ENCODE measurements at regions not wholly inside any gene's neighbourhood (a gene's known extent, or its start where the extent isn't known, plus 50 kb on each side); places are given as distances from the start of the nearest gene placed in this dataset.
A peak's percentile ranks its signal among the peaks of the same experiment; 100 is the strongest.
"Not testable (repeated sequence)": the region's sequence is repeated elsewhere in the genome, so short reads cannot be mapped to it uniquely, and the experiment has no call there.

DNA sequence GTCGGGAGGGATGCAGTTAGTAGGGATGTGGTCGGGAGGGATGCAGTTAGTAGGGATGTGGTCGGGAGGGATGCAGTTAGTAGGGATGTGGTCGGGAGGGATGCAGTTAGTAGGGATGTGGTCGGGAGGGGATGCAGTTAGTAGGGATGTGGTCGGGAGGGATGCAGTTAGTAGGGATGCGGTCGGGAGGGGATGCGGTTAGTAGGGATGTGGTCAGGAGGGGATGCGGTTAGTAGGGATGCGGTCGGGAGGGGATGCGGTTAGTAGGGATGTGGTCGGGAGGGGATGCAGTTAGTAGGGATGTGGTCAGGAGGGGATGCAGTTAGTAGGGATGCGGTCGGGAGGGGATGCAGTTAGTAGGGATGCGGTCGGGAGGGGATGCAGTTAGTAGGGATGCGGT lies 96.2 kb downstream of the BDH1 start:
- H3K4me1 ChIP-seq, result peaks cover 14 to 20% of the 10 kb centered on the region in 2 donors
- H3K9me3 ChIP-seq; intact Hi-C loops (cut with DNase I); H3K27me3 ChIP-seq; H3K36me3 ChIP-seq; H3K27ac ChIP-seq; H3K4me3 ChIP-seq (replicated peaks in 1 of 3); DNase-seq: not testable (repeated sequence)
- WGBS, 2 donors, result 63 to 80% methylated on average over 5 to 18 of the region's 19 CpGs

DNA sequence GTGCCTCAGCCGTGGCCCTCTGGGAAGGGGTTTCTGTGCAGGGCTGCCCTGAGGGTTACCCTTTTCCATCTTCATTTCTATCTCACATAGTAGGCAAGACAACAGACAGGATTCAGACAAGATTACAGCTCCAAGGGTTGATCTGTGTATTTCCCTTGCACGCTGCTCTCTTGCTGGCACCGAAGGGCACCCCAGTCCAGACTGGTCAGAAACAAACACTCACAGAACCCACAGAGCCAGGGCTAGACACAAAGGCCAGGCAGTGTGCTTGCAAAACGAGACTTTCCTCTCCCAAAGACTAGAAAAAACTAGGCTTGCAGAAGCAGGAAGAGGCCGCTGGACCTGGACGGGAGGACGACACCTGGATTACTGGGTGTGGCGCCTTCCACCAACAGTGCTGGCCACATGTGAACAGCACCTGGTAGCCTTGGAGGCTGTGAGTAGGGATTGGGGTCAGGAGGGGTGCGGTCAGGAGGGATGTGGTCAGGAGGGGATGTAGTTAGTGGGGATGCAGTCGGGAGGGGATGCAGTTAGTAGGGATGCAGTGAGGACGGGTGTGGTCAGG lies 96.8 kb downstream of the BDH1 start:
- Histone ChIP-seq H3K36me3 (no peaks in the 10 kb centered on the region), H3K4me3 (replicated peaks in 1 of 3) (no peak overlapping the region), H3K4me1 (peaks cover 14 to 20% of the 10 kb centered on the region in 2 donors), H3K27me3 (no peaks in the 10 kb centered on the region), H3K9me3 (no peaks in the 10 kb centered on the region), H3K27ac (no peak overlapping the region)
- DNase-seq, result no peak
- WGBS, 2 donors, result 83 to 85% methylated on average over 10 to 11 of the region's 11 CpGs
- no peak for TF ChIP-seq POLR2A (IDR thresholded peaks at IDR 0.05)
- TF ChIP-seq, protein P1, sequence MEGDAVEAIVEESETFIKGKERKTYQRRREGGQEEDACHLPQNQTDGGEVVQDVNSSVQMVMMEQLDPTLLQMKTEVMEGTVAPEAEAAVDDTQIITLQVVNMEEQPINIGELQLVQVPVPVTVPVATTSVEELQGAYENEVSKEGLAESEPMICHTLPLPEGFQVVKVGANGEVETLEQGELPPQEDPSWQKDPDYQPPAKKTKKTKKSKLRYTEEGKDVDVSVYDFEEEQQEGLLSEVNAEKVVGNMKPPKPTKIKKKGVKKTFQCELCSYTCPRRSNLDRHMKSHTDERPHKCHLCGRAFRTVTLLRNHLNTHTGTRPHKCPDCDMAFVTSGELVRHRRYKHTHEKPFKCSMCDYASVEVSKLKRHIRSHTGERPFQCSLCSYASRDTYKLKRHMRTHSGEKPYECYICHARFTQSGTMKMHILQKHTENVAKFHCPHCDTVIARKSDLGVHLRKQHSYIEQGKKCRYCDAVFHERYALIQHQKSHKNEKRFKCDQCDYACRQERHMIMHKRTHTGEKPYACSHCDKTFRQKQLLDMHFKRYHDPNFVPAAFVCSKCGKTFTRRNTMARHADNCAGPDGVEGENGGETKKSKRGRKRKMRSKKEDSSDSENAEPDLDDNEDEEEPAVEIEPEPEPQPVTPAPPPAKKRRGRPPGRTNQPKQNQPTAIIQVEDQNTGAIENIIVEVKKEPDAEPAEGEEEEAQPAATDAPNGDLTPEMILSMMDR (IDR thresholded peaks at IDR 0.05), result no peak
- intact Hi-C loops (cut with DNase I), result no loop called here

DNA sequence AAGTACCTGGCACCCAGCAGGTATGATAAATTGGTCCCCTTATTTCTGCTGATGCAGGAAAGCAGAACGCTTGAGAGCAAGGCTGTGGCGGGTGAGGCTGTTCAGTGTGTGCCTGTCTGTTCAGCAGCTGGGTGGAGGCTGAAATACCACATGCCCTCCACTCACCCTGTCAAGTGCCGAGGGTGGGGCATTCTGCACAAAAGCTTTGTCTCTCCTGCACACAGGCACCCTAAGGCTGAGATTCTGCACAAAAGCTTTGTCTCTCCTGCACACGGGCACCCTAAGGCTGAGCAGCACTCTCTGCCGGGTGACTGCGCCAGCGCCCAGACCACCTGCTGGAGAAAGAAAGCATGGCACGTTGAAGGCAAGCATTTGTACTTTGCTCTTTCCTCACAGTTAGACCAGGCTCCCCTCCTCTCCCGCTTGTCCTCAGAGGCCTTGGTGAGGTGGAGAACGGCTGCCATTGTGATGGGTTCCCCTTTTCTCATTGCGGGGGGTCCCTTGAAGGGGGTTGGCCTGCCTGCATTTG lies 97.5 kb downstream of the BDH1 start:
- 52 to 68% methylated on average over 10 to 11 of the region's 11 CpGs for WGBS, 2 donors
- no peaks in the 10 kb centered on the region for H3K27me3 ChIP-seq
- H3K9me3 ChIP-seq, result no peaks in the 10 kb centered on the region
- no peak overlapping the region for H3K27ac ChIP-seq
- DNase-seq, result peak in 1 of 2 donors; percentile 42
- H3K4me3 ChIP-seq (replicated peaks in 1 of 3), result no peak overlapping the region
- no peak for TF ChIP-seq POLR2A (IDR thresholded peaks at IDR 0.05)
- TF ChIP-seq, protein P1 (IDR thresholded peaks at IDR 0.05), result peak in 1 of 6 experiments; percentile 22
- H3K36me3 ChIP-seq, result no peaks in the 10 kb centered on the region
- peaks cover 11 to 18% of the 10 kb centered on the region in 2 donors for H3K4me1 ChIP-seq
- intact Hi-C loops (cut with DNase I), result no loop called here

DNA sequence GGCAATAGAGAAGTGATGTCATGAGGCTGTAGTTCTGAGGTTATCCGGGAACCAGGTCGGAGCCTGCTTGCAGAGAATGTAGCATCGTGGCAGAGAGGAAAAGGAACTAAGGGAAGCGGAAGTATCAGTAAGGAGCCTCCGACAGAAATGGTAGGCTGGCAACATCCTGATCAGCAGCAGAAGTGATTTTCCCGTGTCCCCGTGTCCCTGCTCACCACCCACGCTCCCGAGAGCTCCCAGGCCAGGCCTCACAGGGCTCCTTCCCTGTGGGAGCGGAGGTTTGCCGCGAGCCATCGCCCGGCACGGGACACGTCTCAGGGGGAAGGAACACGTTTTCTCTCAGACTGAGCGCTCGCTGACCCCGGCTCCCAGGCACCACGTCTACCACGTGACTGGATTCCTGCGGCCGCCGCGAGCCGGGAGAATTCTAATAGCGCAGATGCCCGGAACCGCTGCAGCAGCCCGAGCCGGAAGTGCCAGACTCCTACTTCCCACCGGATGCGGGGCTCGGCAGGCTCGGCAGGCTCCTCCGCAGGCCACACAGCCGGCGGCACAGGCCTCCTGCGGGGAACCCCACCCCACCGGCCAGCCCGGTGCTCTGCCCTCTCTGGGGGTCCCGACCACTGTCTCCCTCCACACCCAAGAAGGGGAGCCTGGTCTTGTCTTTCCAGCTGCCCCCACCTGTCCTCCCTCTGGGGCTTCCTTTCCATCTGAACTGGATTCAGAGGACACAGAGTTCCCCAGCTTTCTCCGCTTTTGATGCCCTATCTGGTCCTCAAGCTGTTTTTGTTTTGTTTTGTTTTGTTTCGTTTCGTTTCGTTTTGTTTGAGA lies 99.3 kb downstream of the BDH1 start:
- intact Hi-C loops (cut with DNase I), result no loop called here

DNA sequence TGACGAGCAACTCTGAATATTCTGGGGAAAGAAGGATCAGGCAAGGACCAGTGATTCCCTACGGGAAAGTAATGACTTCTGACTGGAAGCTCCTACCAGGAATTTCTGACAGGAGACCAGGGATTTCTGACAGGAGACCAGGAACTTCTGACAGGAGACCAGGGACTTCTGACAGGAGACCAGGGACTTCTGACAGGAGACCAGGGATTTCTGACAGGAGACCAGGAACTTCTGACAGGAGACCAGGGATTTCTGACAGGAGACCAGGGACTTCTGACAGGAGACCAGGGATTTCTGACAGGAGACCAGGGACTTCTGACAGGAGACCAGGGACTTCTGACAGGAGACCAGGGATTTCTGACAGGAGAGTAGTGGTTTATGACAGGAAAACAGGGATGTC lies 100.9 kb downstream of the BDH1 start:
- intact Hi-C loops (cut with DNase I); H3K27ac ChIP-seq; H3K36me3 ChIP-seq; H3K9me3 ChIP-seq; DNase-seq; H3K4me3 ChIP-seq (replicated peaks in 1 of 3); H3K27me3 ChIP-seq: not testable (repeated sequence)
- H3K4me1 ChIP-seq, result peaks cover 8 to 15% of the 10 kb centered on the region in 2 donors
- 78 to 86% methylated on average over 2 of the region's 2 CpGs for WGBS, 2 donors

More for the DNA sequence above, 99.3 kb downstream of the BDH1 start:
- TF ChIP-seq POLR2A (IDR thresholded peaks at IDR 0.05), result peak; percentile 12 to 54
- TF ChIP-seq, protein P1 (IDR thresholded peaks at IDR 0.05), result peak in 1 of 6 experiments; percentile 11
- Histone ChIP-seq H3K27ac (peak overlapping the region in 2 of 3 donors; percentile 76 to 85), H3K4me1 (peaks cover 8 to 15% of the 10 kb centered on the region in 2 donors), H3K36me3 (no peaks in the 10 kb centered on the region), H3K4me3 (replicated peaks in 1 of 3) (peak overlapping the region; percentile 7 to 40 (median 7)), H3K27me3 (no peaks in the 10 kb centered on the region), H3K9me3 (no peaks in the 10 kb centered on the region)
- 11 to 19% methylated on average over 17 to 30 of the region's 47 CpGs for WGBS, 2 donors
- DNase-seq, result peak; percentile 90 to 91

DNA sequence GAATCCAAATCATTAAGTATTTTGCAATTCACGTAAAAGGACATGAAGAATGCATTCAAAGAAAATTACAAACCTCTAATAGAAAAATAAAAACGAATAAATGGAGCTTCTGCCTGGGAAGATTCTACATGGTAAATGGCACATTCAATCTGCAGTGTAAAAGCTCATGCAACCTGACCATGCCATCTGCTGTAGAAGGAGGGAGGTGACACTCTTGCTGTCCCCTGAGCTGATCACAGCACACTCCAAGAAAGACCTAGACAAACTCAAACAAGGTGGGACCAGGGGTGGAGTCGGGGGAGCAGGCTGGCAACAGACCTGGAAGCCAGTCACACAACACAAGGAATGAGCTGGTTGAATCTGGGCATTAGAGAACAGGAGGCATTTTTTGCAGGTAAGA lies 101.8 kb downstream of the BDH1 start:
- Histone ChIP-seq H3K27ac (no peak overlapping the region), H3K36me3 (no peaks in the 10 kb centered on the region), H3K9me3 (no peaks in the 10 kb centered on the region), H3K27me3 (no peaks in the 10 kb centered on the region), H3K4me1 (peaks cover 8 to 15% of the 10 kb centered on the region in 2 donors), H3K4me3 (replicated peaks in 1 of 3) (no peak overlapping the region)
- intact Hi-C loops (cut with DNase I), result no loop called here
- DNase-seq, result peak in 1 of 2 donors; percentile 16
- TF ChIP-seq, protein P1 (IDR thresholded peaks at IDR 0.05), result peak in 4 of 6 experiments; percentile 31 to 52 (median 38)
- no peak for TF ChIP-seq POLR2A (IDR thresholded peaks at IDR 0.05)
- WGBS, 2 donors, result 43 to 51% methylated on average over 3 of the region's 3 CpGs
